ENCODE measurements at regions not wholly inside any gene's neighbourhood (a gene's known extent, or its start where the extent isn't known, plus 50 kb on each side); places are given as distances from the start of the nearest gene placed in this dataset.

GRCh38 chr3:59578129-59578528, 528.3 kb upstream of the CFAP20DC start:
- no peak for DNase-seq

- no peak for DNase-seq
Observed at GRCh38 chr3:59576606-59577005, 526.8 kb upstream of the CFAP20DC start.

- DNase-seq = peak; percentile 91
Observed at GRCh38 chr3:59575113-59576001, 525.5 kb upstream of the CFAP20DC start.

- no peak for DNase-seq
Observed at GRCh38 chr3:59573911-59574310, 524.1 kb upstream of the CFAP20DC start.

GRCh38 chr3:59572106-59572505, 522.3 kb upstream of the CFAP20DC start:
- no peak for DNase-seq

- DNase-seq = no peak
Observed at GRCh38 chr3:59570806-59571205, 521.0 kb upstream of the CFAP20DC start.

- DNase-seq = no peak
Observed at GRCh38 chr3:59567661-59568060, 517.8 kb upstream of the CFAP20DC start.

GRCh38 chr3:59566481-59566975, 516.7 kb upstream of the CFAP20DC start:
- peak; percentile 90 for DNase-seq

GRCh38 chr3:59565125-59565524, 515.3 kb upstream of the CFAP20DC start:
- DNase-seq = no peak

GRCh38 chr3:59563966-59564365, 514.1 kb upstream of the CFAP20DC start:
- no peak for DNase-seq

GRCh38 chr3:59563072-59563605, 513.3 kb upstream of the CFAP20DC start:
- DNase-seq = no peak

GRCh38 chr3:59559721-59560435, 510.1 kb upstream of the CFAP20DC start:
- DNase-seq = peak; percentile 91

GRCh38 chr3:59558906-59559720, 509.3 kb upstream of the CFAP20DC start:
- peak; percentile 44 for DNase-seq

GRCh38 chr3:59555593-59556315, 505.9 kb upstream of the CFAP20DC start:
- DNase-seq = no peak

- no peak for DNase-seq
Observed at GRCh38 chr3:59553076-59553475, 503.3 kb upstream of the CFAP20DC start.

- DNase-seq = no peak
Observed at GRCh38 chr3:59551834-59552233, 502.0 kb upstream of the CFAP20DC start.

- no peak for DNase-seq
Observed at GRCh38 chr3:59549962-59550361, 500.1 kb upstream of the CFAP20DC start.

GRCh38 chr3:59547874-59548273, 498.0 kb upstream of the CFAP20DC start:
- DNase-seq = no peak

- DNase-seq = no peak
Observed at GRCh38 chr3:59546522-59546921, 496.7 kb upstream of the CFAP20DC start.

- no peak for DNase-seq
Observed at GRCh38 chr3:59545374-59545773, 495.5 kb upstream of the CFAP20DC start.

- no peak for DNase-seq
Observed at GRCh38 chr3:59542276-59542675, 492.5 kb upstream of the CFAP20DC start.

- DNase-seq = peak; percentile 64
Observed at GRCh38 chr3:59540696-59541095, 490.9 kb upstream of the CFAP20DC start.
